ENCODE measurements at regions not wholly inside any gene's neighbourhood (a gene's known extent, or its start where the extent isn't known, plus 50 kb on each side); places are given as distances from the start of the nearest gene placed in this dataset.

- no peak overlapping the region for H3K4me3 Mint-ChIP-seq (ENCODE audit: unreplicated experiment)
- no peaks in the 10 kb centered on the region for H3K4me1 Mint-ChIP-seq (ENCODE audit: insufficient read depth, unreplicated experiment)
- H3K36me3 Mint-ChIP-seq (ENCODE audit: insufficient read depth, unreplicated experiment): no peaks in the 10 kb centered on the region
- TF ChIP-seq CTCF (IDR thresholded peaks at IDR 0.05; ENCODE audit: unreplicated experiment): no peak
- intact Hi-C loops (cut with micrococcal nuclease): no loop called here
- BruUV-seq (replicated peaks): no TSS peak
- H3K27ac Mint-ChIP-seq (ENCODE audit: low read depth, unreplicated experiment): no peak overlapping the region
- H3K27me3 Mint-ChIP-seq (ENCODE audit: insufficient read depth, unreplicated experiment): no peaks in the 10 kb centered on the region
- DNase-seq (ENCODE audit: unreplicated experiment): no peak
- ChIA-PET CTCF (interaction anchor here (1.0 kb wide), 1 partner anchor 908 kb away, joined by 3 read pairs; no protein-coding TSS in a partner anchor), POLR2A (interaction anchor here (0.7 to 1.5 kb wide), 2 partner anchors 9 to 69 kb away, joined by 3 to 6 read pairs; no protein-coding TSS in a partner anchor)
- no peaks in the 10 kb centered on the region for H3K9me3 Mint-ChIP-seq (ENCODE audit: unreplicated experiment)
Measured at GRCh38 chr1:245095903-245096302, 58.9 kb upstream of the KIF26B start.

- no peaks in the 10 kb centered on the region for H3K4me1 Mint-ChIP-seq (ENCODE audit: insufficient read depth, unreplicated experiment)
- H3K4me3 Mint-ChIP-seq (ENCODE audit: unreplicated experiment): no peak overlapping the region
- DNase-seq (ENCODE audit: unreplicated experiment): no peak
- ChIA-PET POLR2A (interaction anchor here (1.5 to 1.6 kb wide), 2 partner anchors 8 to 10 kb away, joined by 6 read pairs; no protein-coding TSS in a partner anchor), CTCF (interaction anchor here (0.7 to 1.0 kb wide), 3 partner anchors 34 to 58 kb away, joined by 3 read pairs; no protein-coding TSS in a partner anchor)
- H3K36me3 Mint-ChIP-seq (ENCODE audit: insufficient read depth, unreplicated experiment): no peaks in the 10 kb centered on the region
- H3K27ac Mint-ChIP-seq (ENCODE audit: low read depth, unreplicated experiment): no peak overlapping the region
- H3K27me3 Mint-ChIP-seq (ENCODE audit: insufficient read depth, unreplicated experiment): no peaks in the 10 kb centered on the region
- H3K9me3 Mint-ChIP-seq (ENCODE audit: unreplicated experiment): no peaks in the 10 kb centered on the region
- no TSS peak for BruUV-seq (replicated peaks)
- TF ChIP-seq CTCF (IDR thresholded peaks at IDR 0.05; ENCODE audit: unreplicated experiment): no peak
- intact Hi-C loops (cut with micrococcal nuclease): no loop called here
Measured at GRCh38 chr1:245094954-245095353, 59.8 kb upstream of the KIF26B start.

- no TSS peak for BruUV-seq (replicated peaks)
- TF ChIP-seq CTCF (IDR thresholded peaks at IDR 0.05; ENCODE audit: unreplicated experiment): no peak
- intact Hi-C loops (cut with micrococcal nuclease): no loop called here
- Mint-ChIP-seq H3K9me3 (ENCODE audit: unreplicated experiment) (no peaks in the 10 kb centered on the region), H3K36me3 (ENCODE audit: insufficient read depth, unreplicated experiment) (no peaks in the 10 kb centered on the region), H3K27me3 (ENCODE audit: insufficient read depth, unreplicated experiment) (no peaks in the 10 kb centered on the region), H3K4me1 (ENCODE audit: insufficient read depth, unreplicated experiment) (no peaks in the 10 kb centered on the region), H3K27ac (ENCODE audit: low read depth, unreplicated experiment) (no peak overlapping the region), H3K4me3 (ENCODE audit: unreplicated experiment) (no peak overlapping the region)
- no peak for DNase-seq (ENCODE audit: unreplicated experiment)
- ChIA-PET CTCF (interaction anchor here (0.6 to 1.3 kb wide), 9 partner anchors 12 to 1601 kb away, joined by 3 read pairs; no protein-coding TSS in a partner anchor), POLR2A (interaction anchor here (0.6 to 1.6 kb wide), 2 partner anchors 9 to 52 kb away, joined by 3 to 6 read pairs; no protein-coding TSS in a partner anchor)
Measured at GRCh38 chr1:245094092-245094491, 60.7 kb upstream of the KIF26B start.

- Mint-ChIP-seq H3K36me3 (ENCODE audit: insufficient read depth, unreplicated experiment) (no peaks in the 10 kb centered on the region), H3K27ac (ENCODE audit: low read depth, unreplicated experiment) (no peak overlapping the region), H3K27me3 (ENCODE audit: insufficient read depth, unreplicated experiment) (no peaks in the 10 kb centered on the region), H3K4me1 (ENCODE audit: insufficient read depth, unreplicated experiment) (no peaks in the 10 kb centered on the region), H3K4me3 (ENCODE audit: unreplicated experiment) (no peak overlapping the region), H3K9me3 (ENCODE audit: unreplicated experiment) (no peaks in the 10 kb centered on the region)
- no peak for DNase-seq (ENCODE audit: unreplicated experiment)
- POLR2A ChIA-PET: interaction anchor here (0.7 to 1.5 kb wide), 5 partner anchors 12 to 1578 kb away, joined by 3 to 5 read pairs (median 3); a partner anchor contains a TSS
- CTCF ChIA-PET: interaction anchor here (0.6 to 2.7 kb wide), 8 partner anchors 9 to 1646 kb away, joined by 3 to 14 read pairs (median 5); no protein-coding TSS in a partner anchor
- no peak for TF ChIP-seq CTCF (IDR thresholded peaks at IDR 0.05; ENCODE audit: unreplicated experiment)
- intact Hi-C loops (cut with micrococcal nuclease): no loop called here
- BruUV-seq (replicated peaks): no TSS peak
Measured at GRCh38 chr1:245092638-245092976, 62.2 kb upstream of the KIF26B start.

Measured in MCF 10A (cell line).